ENCODE measurements at regions not wholly inside any gene's neighbourhood (a gene's known extent, or its start where the extent isn't known, plus 50 kb on each side); places are given as distances from the start of the nearest gene placed in this dataset.

DNA sequence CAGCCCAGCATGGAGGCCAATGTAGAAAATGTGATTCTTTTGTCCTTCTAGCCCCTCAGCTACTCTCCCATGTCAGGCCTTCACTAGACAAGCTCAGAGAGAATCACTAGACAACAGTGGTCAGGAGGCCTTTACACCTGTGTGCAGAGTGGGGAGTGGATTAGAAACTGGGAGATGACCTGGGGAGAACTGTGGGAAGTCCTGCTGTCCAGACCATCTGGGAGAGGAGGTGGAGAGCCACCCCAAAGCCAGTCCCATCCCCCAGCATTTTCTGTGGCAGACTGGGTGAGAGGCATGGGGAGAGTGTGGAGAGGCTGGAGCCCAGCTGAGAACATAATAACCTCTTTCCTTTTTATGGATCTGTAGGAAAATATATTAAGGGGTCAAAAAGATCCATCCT lies 452.0 kb upstream of the DMAC1 start:
- ChIA-PET POLR2A (no interaction called here), CTCF (no interaction called here)
- BruUV-seq (replicated peaks), result no TSS peak

DNA sequence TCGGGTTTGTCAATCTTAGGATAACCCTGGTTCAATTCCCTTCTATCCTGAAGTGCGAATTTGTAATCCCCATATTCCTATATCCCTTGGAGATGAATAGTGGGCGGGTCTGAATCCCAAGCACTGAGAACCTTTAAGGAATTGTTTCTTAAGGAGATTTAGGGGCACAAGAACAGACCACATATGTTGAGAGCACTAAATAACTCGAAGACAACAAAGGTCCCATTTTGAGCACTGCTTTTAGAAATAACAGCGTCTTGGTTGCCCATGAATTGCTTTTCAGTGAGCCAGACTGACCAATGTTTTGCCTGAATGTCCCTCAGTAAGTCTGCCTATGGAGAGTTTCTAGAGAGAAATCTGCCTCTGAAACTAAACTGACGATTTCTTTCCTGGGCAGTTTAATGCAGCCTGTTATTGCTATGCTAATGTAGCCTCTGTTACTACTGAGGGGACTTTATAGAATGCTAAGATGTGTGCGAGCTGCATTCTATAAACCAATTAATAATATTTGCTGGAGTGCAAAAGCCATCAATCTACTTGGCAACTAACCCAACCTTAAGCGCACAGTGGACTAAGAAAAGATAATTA lies 445.0 kb upstream of the DMAC1 start:
- no peaks in the 10 kb centered on the region for H3K36me3 ChIP-seq (ENCODE audit: control insufficient read depth in 2 of 2, extremely low read depth in 1 of 2, insufficient read depth in 2 of 2, low read length in 2 of 2)
- H3K9ac ChIP-seq (replicated peaks; ENCODE audit: extremely low read depth, insufficient read depth, low read length), result no peak overlapping the region
- DNase-seq (ENCODE audit: low read depth, low spot score) (no peak), FAIRE-seq (no peak)
- no TSS peak for BruUV-seq (replicated peaks)
- H3K27ac ChIP-seq (ENCODE audit: insufficient read depth, low read depth, low read length), result no peak overlapping the region
- ChIA-PET POLR2A (no interaction called here), CTCF (no interaction called here)
- H4K20me1 ChIP-seq (replicated peaks; ENCODE audit: control insufficient read depth, extremely low read depth, insufficient read depth, low read length), result no peaks in the 10 kb centered on the region
- H2AFZ ChIP-seq (ENCODE audit: low read depth, low read length), result no peak overlapping the region
- no peaks in the 10 kb centered on the region for H3K4me1 ChIP-seq (ENCODE audit: control insufficient read depth, extremely low read depth, insufficient read depth, low read length)
- H3K4me2 ChIP-seq (ENCODE audit: insufficient read depth, low read length), result no peak overlapping the region
- no peaks in the 10 kb centered on the region for H3K27me3 ChIP-seq (ENCODE audit: control insufficient read depth in 2 of 2, insufficient read depth in 2 of 2, low read length in 2 of 2)
- H3K79me2 ChIP-seq (ENCODE audit: control insufficient read depth, insufficient read depth, low read length), result no peaks in the 10 kb centered on the region
- no peaks in the 10 kb centered on the region for H3K9me1 ChIP-seq (replicated peaks; ENCODE audit: control insufficient read depth, extremely low read depth, insufficient read depth, low read length)
- TF ChIP-seq FOS (IDR thresholded peaks at IDR 0.05; ENCODE audit: borderline replicate concordance, insufficient read depth, low read length) (no peak), POLR2AphosphoS5 (IDR thresholded peaks at IDR 0.05; ENCODE audit: insufficient read depth, low read depth, low read length) (no peak), GATA2 (IDR thresholded peaks at IDR 0.05; ENCODE audit: insufficient read depth, insufficient read length, low read depth, low read length) (no peak), JUN (IDR thresholded peaks at IDR 0.05; ENCODE audit: borderline replicate concordance, insufficient read depth, insufficient read length, low read depth) (no peak), POLR2A (IDR thresholded peaks at IDR 0.05; ENCODE audit: low read depth, low read length) (no peak), MYC (IDR thresholded peaks at IDR 0.05; ENCODE audit: low read depth, low read length) (no peak), EZH2 (IDR thresholded peaks at IDR 0.05; ENCODE audit: borderline replicate concordance, low read depth, low read length, severe bottlenecking) (no peak)
- TF ChIP-seq, protein P1, sequence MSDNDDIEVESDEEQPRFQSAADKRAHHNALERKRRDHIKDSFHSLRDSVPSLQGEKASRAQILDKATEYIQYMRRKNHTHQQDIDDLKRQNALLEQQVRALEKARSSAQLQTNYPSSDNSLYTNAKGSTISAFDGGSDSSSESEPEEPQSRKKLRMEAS (IDR thresholded peaks at IDR 0.05; ENCODE audit: insufficient read depth, insufficient read length), result no peak
- TF ChIP-seq, protein P2, sequence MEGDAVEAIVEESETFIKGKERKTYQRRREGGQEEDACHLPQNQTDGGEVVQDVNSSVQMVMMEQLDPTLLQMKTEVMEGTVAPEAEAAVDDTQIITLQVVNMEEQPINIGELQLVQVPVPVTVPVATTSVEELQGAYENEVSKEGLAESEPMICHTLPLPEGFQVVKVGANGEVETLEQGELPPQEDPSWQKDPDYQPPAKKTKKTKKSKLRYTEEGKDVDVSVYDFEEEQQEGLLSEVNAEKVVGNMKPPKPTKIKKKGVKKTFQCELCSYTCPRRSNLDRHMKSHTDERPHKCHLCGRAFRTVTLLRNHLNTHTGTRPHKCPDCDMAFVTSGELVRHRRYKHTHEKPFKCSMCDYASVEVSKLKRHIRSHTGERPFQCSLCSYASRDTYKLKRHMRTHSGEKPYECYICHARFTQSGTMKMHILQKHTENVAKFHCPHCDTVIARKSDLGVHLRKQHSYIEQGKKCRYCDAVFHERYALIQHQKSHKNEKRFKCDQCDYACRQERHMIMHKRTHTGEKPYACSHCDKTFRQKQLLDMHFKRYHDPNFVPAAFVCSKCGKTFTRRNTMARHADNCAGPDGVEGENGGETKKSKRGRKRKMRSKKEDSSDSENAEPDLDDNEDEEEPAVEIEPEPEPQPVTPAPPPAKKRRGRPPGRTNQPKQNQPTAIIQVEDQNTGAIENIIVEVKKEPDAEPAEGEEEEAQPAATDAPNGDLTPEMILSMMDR (IDR thresholded peaks at IDR 0.05; ENCODE audit: extremely low read depth in 1 of 2, insufficient read depth in 1 of 2, low read depth in 1 of 2, low read length in 2 of 2), result no peak
- dilution Hi-C loops (cut with MboI; ENCODE audit: extremely low pct_ligation_motif_present, low sequenced_read_pairs) (no loop called here), intact Hi-C loops (cut with micrococcal nuclease) (no loop called here)
- no peak overlapping the region for H3K4me3 ChIP-seq (replicated peaks in 1 of 3; ENCODE audit: insufficient read depth in 1 of 3, low read depth in 1 of 3, low read length in 3 of 3)
- H3K9me3 ChIP-seq (replicated peaks; ENCODE audit: control insufficient read depth, insufficient read depth, low read length), result no peaks in the 10 kb centered on the region

More for the DNA sequence above, 452.0 kb upstream of the DMAC1 start:
- Histone ChIP-seq H4K20me1 (replicated peaks; ENCODE audit: control insufficient read depth, extremely low read depth, insufficient read depth, low read length) (no peaks in the 10 kb centered on the region), H2AFZ (ENCODE audit: low read depth, low read length) (no peak overlapping the region), H3K36me3 (ENCODE audit: control insufficient read depth in 2 of 2, extremely low read depth in 1 of 2, insufficient read depth in 2 of 2, low read length in 2 of 2) (no peaks in the 10 kb centered on the region), H3K4me1 (ENCODE audit: control insufficient read depth, extremely low read depth, insufficient read depth, low read length) (no peaks in the 10 kb centered on the region), H3K4me2 (ENCODE audit: insufficient read depth, low read length) (no peak overlapping the region), H3K4me3 (replicated peaks in 1 of 3; ENCODE audit: insufficient read depth in 1 of 3, low read depth in 1 of 3, low read length in 3 of 3) (no peak overlapping the region), H3K9me3 (replicated peaks; ENCODE audit: control insufficient read depth, insufficient read depth, low read length) (no peaks in the 10 kb centered on the region), H3K9me1 (replicated peaks; ENCODE audit: control insufficient read depth, extremely low read depth, insufficient read depth, low read length) (no peaks in the 10 kb centered on the region), H3K27me3 (ENCODE audit: control insufficient read depth in 2 of 2, insufficient read depth in 2 of 2, low read length in 2 of 2) (no peaks in the 10 kb centered on the region), H3K27ac (ENCODE audit: insufficient read depth, low read depth, low read length) (no peak overlapping the region), H3K79me2 (ENCODE audit: control insufficient read depth, insufficient read depth, low read length) (no peaks in the 10 kb centered on the region), H3K9ac (replicated peaks; ENCODE audit: extremely low read depth, insufficient read depth, low read length) (no peak overlapping the region)
- intact Hi-C loops (cut with micrococcal nuclease) (no loop called here), dilution Hi-C loops (cut with MboI; ENCODE audit: extremely low pct_ligation_motif_present, low sequenced_read_pairs) (no loop called here)
- DNase-seq (ENCODE audit: low read depth, low spot score), result no peak
- TF ChIP-seq POLR2A (IDR thresholded peaks at IDR 0.05; ENCODE audit: low read depth, low read length), result no peak
- TF ChIP-seq FOS (IDR thresholded peaks at IDR 0.05; ENCODE audit: borderline replicate concordance, insufficient read depth, low read length), result no peak
- FAIRE-seq, result no peak

All from endothelial cell of umbilical vein (primary cell).